NB4 (cell line): ENCODE measurements at regions not wholly inside any gene's neighbourhood (a gene's known extent, or its start where the extent isn't known, plus 50 kb on each side); places are given as distances from the start of the nearest gene placed in this dataset.
"Not testable (repeated sequence)": the region's sequence is repeated elsewhere in the genome, so short reads cannot be mapped to it uniquely, and the experiment has no call there.

Source experiments
- MYC ChIP-seq: IDR thresholded peaks from 2 replicates; pipeline ENCODE4 v1.6.1; 2011; ENCODE audit warnings: low read depth, low read length
- POLR2A ChIP-seq: IDR thresholded peaks from 2 replicates; pipeline ENCODE4 v1.6.1; 2011; ENCODE audit warnings: mild to moderate bottlenecking; ENCODE audit not compliant: insufficient read length; ENCODE audit errors: extremely low read depth
- TF ChIP-seq, protein P1 (sequence below): IDR thresholded peaks from one replicate; pipeline ENCODE4 v1.5.1; 2012; ENCODE audit warnings: low read depth, low read length

DNA sequence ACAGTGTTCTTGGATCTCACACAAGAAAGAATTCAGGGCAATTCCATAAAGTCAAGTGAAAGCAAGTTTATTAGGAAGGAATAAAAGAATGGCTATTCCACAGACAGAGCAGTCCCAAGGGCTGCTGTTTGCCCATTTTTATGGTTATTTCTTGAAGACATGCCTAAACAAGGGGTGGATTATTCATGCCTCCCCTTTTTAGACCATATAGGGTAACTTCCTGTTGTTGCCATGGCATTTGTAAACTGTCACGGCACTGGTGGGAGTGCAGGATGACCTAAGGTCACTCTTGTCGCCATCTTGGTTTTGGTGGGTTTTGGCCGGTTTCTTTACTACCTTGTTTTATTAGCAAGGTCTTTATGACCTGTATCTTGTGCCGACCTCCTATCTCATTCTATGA, 219.6 kb downstream of the RAB11FIP4 start:
- not testable (repeated sequence) for TF ChIP-seq POLR2A, MYC
- TF ChIP-seq, protein P1, sequence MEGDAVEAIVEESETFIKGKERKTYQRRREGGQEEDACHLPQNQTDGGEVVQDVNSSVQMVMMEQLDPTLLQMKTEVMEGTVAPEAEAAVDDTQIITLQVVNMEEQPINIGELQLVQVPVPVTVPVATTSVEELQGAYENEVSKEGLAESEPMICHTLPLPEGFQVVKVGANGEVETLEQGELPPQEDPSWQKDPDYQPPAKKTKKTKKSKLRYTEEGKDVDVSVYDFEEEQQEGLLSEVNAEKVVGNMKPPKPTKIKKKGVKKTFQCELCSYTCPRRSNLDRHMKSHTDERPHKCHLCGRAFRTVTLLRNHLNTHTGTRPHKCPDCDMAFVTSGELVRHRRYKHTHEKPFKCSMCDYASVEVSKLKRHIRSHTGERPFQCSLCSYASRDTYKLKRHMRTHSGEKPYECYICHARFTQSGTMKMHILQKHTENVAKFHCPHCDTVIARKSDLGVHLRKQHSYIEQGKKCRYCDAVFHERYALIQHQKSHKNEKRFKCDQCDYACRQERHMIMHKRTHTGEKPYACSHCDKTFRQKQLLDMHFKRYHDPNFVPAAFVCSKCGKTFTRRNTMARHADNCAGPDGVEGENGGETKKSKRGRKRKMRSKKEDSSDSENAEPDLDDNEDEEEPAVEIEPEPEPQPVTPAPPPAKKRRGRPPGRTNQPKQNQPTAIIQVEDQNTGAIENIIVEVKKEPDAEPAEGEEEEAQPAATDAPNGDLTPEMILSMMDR: not testable (repeated sequence)
